Endothelial cell of umbilical vein (primary cell): ENCODE measurements at regions not wholly inside any gene's neighbourhood (a gene's known extent, or its start where the extent isn't known, plus 50 kb on each side); places are given as distances from the start of the nearest gene placed in this dataset.

Experiments used
- BruUV-seq: library from RNA; stranded (reverse); fragments of 400-500 nt; replicated peaks from 2 replicates; lab custom pipeline; 2021; lab: Mats Ljungman, UMichigan
- CTCF ChIA-PET: fragments of 300-600, 350-600 bp; sonication (Branson Sonifier 250); formaldehyde crosslinking; loops from one replicate; lab custom pipeline; 2021; ENCODE audit warnings: antibody characterized with exemption, inconsistent platforms; lab: Charles Lee
- POLR2A ChIA-PET: fragments of 300-600, 350-600 bp; sonication (Branson Sonifier 250); formaldehyde crosslinking; loops from one replicate; lab custom pipeline; 2021; ENCODE audit warnings: antibody characterized with exemption, inconsistent platforms; lab: Charles Lee
- DNase-seq: peaks from one replicate; pipeline ENCODE4 v3.0.0-alpha.2; 2011; ENCODE audit warnings: low read depth, low spot score
- FAIRE-seq: peaks from 2 replicates; lab custom pipeline; 2011; peaks lifted over from hg19 to GRCh38; lab: Jason Lieb, UNC
- H2AFZ ChIP-seq: 2 replicates; pipeline ENCODE4 v1.6.0; 2012; ENCODE audit warnings: low read depth, low read length, control low read depth, inconsistent platforms
- H3K27ac ChIP-seq: 2 replicates; pipeline ENCODE4 v1.5.1; 2011; ENCODE audit warnings: low read depth, mild to moderate bottlenecking, control low read depth, low read length, moderate library complexity; ENCODE audit not compliant: insufficient read depth
- H3K27me3 ChIP-seq, 2 experiments: 2 replicates each; pipeline versions ENCODE4 v1.6.0 to v1.6.1; 2011; ENCODE audit warnings: low read length in 2 of 2, mixed read lengths in 1 of 2; ENCODE audit not compliant: control insufficient read depth in 2 of 2, insufficient read depth in 2 of 2
- H3K36me3 ChIP-seq, 2 experiments: 2 replicates in 1 of 2; 3 replicates in 1 of 2; pipeline ENCODE4 v1.5.1; 2011; ENCODE audit warnings: low read length in 2 of 2, mild to moderate bottlenecking in 1 of 2, moderate library complexity in 1 of 2; ENCODE audit not compliant: control insufficient read depth in 2 of 2, insufficient read depth in 2 of 2; ENCODE audit errors: extremely low read depth in 1 of 2
- H3K4me1 ChIP-seq: 3 replicates; pipeline ENCODE4 v1.5.1; 2011; ENCODE audit warnings: mild to moderate bottlenecking, low read length; ENCODE audit not compliant: control insufficient read depth, insufficient read depth; ENCODE audit errors: extremely low read depth
- H3K4me2 ChIP-seq: 2 replicates; pipeline ENCODE4 v1.6.1; 2011; ENCODE audit warnings: low read length, control low read depth, mixed read lengths; ENCODE audit not compliant: insufficient read depth
- H3K4me3 ChIP-seq, 3 experiments: fragments of 200-600 bp in 1 of 3; sonication (generic), shearing (Covaris generic) in 1 of 3; replicated peaks in 1 of 3; 2 replicates each; pipeline ENCODE4 v1.5.1; 2011 to 2016; ENCODE audit warnings: control low read depth in 3 of 3, low read length in 3 of 3, mild to moderate bottlenecking in 2 of 3, inconsistent platforms in 1 of 3, low read depth in 1 of 3, moderate library complexity in 1 of 3; ENCODE audit not compliant: insufficient read depth in 1 of 3
- H3K79me2 ChIP-seq: 2 replicates; pipeline ENCODE4 v1.6.0; 2012; ENCODE audit warnings: low read length, inconsistent platforms; ENCODE audit not compliant: control insufficient read depth, insufficient read depth
- H3K9ac ChIP-seq: replicated peaks from 2 replicates; pipeline ENCODE3; 2011; ENCODE audit warnings: low read length, control low read depth; ENCODE audit not compliant: insufficient read depth; ENCODE audit errors: extremely low read depth
- H3K9me1 ChIP-seq: replicated peaks from 3 replicates; pipeline ENCODE4 v1.6.0; 2011; ENCODE audit warnings: mild to moderate bottlenecking, low read length; ENCODE audit not compliant: control insufficient read depth, insufficient read depth; ENCODE audit errors: extremely low read depth
- H3K9me3 ChIP-seq: replicated peaks from 2 replicates; pipeline ENCODE4 v1.5.1; 2012; ENCODE audit warnings: low read length, inconsistent platforms; ENCODE audit not compliant: control insufficient read depth, insufficient read depth
- H4K20me1 ChIP-seq: replicated peaks from 2 replicates; pipeline ENCODE3; 2011; ENCODE audit warnings: mild to moderate bottlenecking, low read length; ENCODE audit not compliant: control insufficient read depth, insufficient read depth; ENCODE audit errors: extremely low read depth
- EZH2 ChIP-seq: IDR thresholded peaks from 2 replicates; pipeline ENCODE4 v1.6.1; 2012; ENCODE audit warnings: borderline replicate concordance, low read depth, mild to moderate bottlenecking, moderate library complexity, low read length, inconsistent platforms; ENCODE audit not compliant: severe bottlenecking
- FOS ChIP-seq: IDR thresholded peaks from 2 replicates; pipeline ENCODE4 v1.6.1; 2011; ENCODE audit warnings: mild to moderate bottlenecking, low read length, moderate library complexity, borderline replicate concordance; ENCODE audit not compliant: insufficient read depth
- JUN ChIP-seq: IDR thresholded peaks from 2 replicates; pipeline ENCODE4 v1.6.1; 2011; ENCODE audit warnings: borderline replicate concordance, low read depth; ENCODE audit not compliant: insufficient read length, insufficient read depth
- MAX ChIP-seq: IDR thresholded peaks from 2 replicates; pipeline ENCODE4 v1.6.1; 2011; ENCODE audit not compliant: insufficient read depth, insufficient read length
- dilution Hi-C: fragments of 300-500 bp; cut with MboI; formaldehyde crosslinking; loops from one replicate; pipeline ENCODE4 v1.15.0; 2019; ENCODE audit warnings: low sequenced_read_pairs; ENCODE audit not compliant: extremely low pct_ligation_motif_present
- intact Hi-C: fragments of 100-400 bp; cut with micrococcal nuclease; formaldehyde crosslinking; loops from one replicate; pipeline ENCODE4 v1.10.0; 2022
- TF ChIP-seq, protein P1 (sequence below), 2 donors: IDR thresholded peaks; 1 replicate in 1 of 2; 2 replicates in 1 of 2; pipeline ENCODE4 v1.5.1; 2011; ENCODE audit warnings: low read length in 2 of 2, mild to moderate bottlenecking in 2 of 2, moderate library complexity in 2 of 2, control low read depth in 1 of 2, inconsistent platforms in 1 of 2, low read depth in 1 of 2; ENCODE audit not compliant: insufficient read depth in 1 of 2; ENCODE audit errors: extremely low read depth in 1 of 2

- Histone ChIP-seq H3K9me1 (no peaks in the 10 kb centered on the region), H3K4me1 (no peaks in the 10 kb centered on the region), H3K9me3 (no peaks in the 10 kb centered on the region), H2AFZ (no peak overlapping the region), H4K20me1 (no peaks in the 10 kb centered on the region), H3K36me3 (no peaks in the 10 kb centered on the region), H3K9ac (no peak overlapping the region), H3K27me3 (no peaks in the 10 kb centered on the region), H3K27ac (no peak overlapping the region), H3K79me2 (no peaks in the 10 kb centered on the region), H3K4me3 (no peak overlapping the region), H3K4me2 (no peak overlapping the region)
- TF ChIP-seq, protein P1, sequence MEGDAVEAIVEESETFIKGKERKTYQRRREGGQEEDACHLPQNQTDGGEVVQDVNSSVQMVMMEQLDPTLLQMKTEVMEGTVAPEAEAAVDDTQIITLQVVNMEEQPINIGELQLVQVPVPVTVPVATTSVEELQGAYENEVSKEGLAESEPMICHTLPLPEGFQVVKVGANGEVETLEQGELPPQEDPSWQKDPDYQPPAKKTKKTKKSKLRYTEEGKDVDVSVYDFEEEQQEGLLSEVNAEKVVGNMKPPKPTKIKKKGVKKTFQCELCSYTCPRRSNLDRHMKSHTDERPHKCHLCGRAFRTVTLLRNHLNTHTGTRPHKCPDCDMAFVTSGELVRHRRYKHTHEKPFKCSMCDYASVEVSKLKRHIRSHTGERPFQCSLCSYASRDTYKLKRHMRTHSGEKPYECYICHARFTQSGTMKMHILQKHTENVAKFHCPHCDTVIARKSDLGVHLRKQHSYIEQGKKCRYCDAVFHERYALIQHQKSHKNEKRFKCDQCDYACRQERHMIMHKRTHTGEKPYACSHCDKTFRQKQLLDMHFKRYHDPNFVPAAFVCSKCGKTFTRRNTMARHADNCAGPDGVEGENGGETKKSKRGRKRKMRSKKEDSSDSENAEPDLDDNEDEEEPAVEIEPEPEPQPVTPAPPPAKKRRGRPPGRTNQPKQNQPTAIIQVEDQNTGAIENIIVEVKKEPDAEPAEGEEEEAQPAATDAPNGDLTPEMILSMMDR (IDR thresholded peaks at IDR 0.05; ENCODE audit: extremely low read depth in 1 of 2, insufficient read depth in 1 of 2, low read depth in 1 of 2, low read length in 2 of 2), result no peak
- TF ChIP-seq EZH2 (no peak), JUN (peak; percentile 11), FOS (peak; percentile 31), MAX (no peak)
- CTCF ChIA-PET, result no interaction called here
- no TSS peak for BruUV-seq
- POLR2A ChIA-PET, result no interaction called here
- intact Hi-C loops, result no loop called here
- DNase-seq (no peak), FAIRE-seq (peak; percentile 42)
- dilution Hi-C loops, result no loop called here
Measured at GRCh38 chr15:35925275-35926006, 379.5 kb upstream of the DPH6 start.
